Gastrocnemius medialis (tissue), 4 donors: ENCODE measurements at regions not wholly inside any gene's neighbourhood (a gene's known extent, or its start where the extent isn't known, plus 50 kb on each side); places are given as distances from the start of the nearest gene placed in this dataset.

ENCODE experiments used
- ATAC-seq, 2 donors: fragments of 150-250 bp; one replicate each; pipeline ENCODE4 v1.9.1; 2016
- DNase-seq, 2 donors: peaks; one replicate each; pipeline ENCODE4 v3.0.0-alpha.2; 2019
- H3K27ac ChIP-seq, 4 donors: fragments of 200-600 bp; sonication (generic); 1 replicate in 1 of 4; 2 replicates in 3 of 4; pipeline ENCODE4 v1.5.1; 2016 to 2018; ENCODE audit warnings: mild to moderate bottlenecking in 2 of 4, moderate library complexity in 1 of 4
- H3K27me3 ChIP-seq, 3 donors: fragments of 200-600 bp; sonication (generic) in 2 of 3; 1 replicate in 1 of 3; 2 replicates in 2 of 3; pipeline versions ENCODE4 v1.5.1 to v1.6.0; 2016 to 2019; ENCODE audit warnings: mild to moderate bottlenecking in 1 of 3, moderate library complexity in 1 of 3
- H3K36me3 ChIP-seq, 2 donors: fragments of 200-600 bp; sonication (generic) in 1 of 2; one replicate each; pipeline ENCODE4 v1.5.1; 2017 to 2018
- H3K4me1 ChIP-seq, 2 donors: fragments of 200-600 bp; sonication (generic) in 1 of 2; one replicate each; pipeline ENCODE4 v1.5.1; 2016 to 2017; ENCODE audit warnings: mild to moderate bottlenecking in 2 of 2
- H3K4me3 ChIP-seq, 4 donors: fragments of 200-600 bp; sonication (generic) in 3 of 4; 1 replicate in 1 of 4; 2 replicates in 3 of 4; pipeline ENCODE4 v1.5.1; 2016 to 2019; ENCODE audit warnings: mild to moderate bottlenecking in 2 of 4
- H3K9me3 ChIP-seq, 3 donors: fragments of 200-600 bp; sonication (generic) in 2 of 3; 1 replicate in 1 of 3; 2 replicates in 2 of 3; pipeline ENCODE4 v1.5.1; 2016 to 2019
- CTCF ChIP-seq, 5 experiments: fragments of 450-650 bp in 3 of 5; fragments of 200-600 bp in 2 of 5; sonication (generic) in 2 of 5; IDR thresholded peaks in 4 of 5; conservative IDR thresholded peaks in 1 of 5; 1 replicate in 4 of 5; 2 replicates in 1 of 5; pipeline ENCODE4 v1.5.1; 2016 to 2019; ENCODE audit warnings: antibody characterized with exemption in 5 of 5, mild to moderate bottlenecking in 3 of 5, moderate library complexity in 3 of 5
- POLR2A ChIP-seq, 2 donors: fragments of 450-650 bp; IDR thresholded peaks; one replicate each; pipeline ENCODE4 v1.6.1; 2017; ENCODE audit warnings: antibody characterized with exemption in 2 of 2, mild to moderate bottlenecking in 2 of 2, moderate library complexity in 2 of 2
- in situ Hi-C, 4 donors: fragments of 200-750 bp; cut with MboI; loops; one replicate each; pipeline versions ENCODE4 v1.15.0 to v1.8.0; 2017; ENCODE audit warnings: low sequenced_read_pairs in 4 of 4
- intact Hi-C: fragments of 100-400 bp; cut with DNase I; formaldehyde crosslinking; loops from one replicate; pipeline ENCODE4 v1.15.1; 2023; ENCODE audit warnings: low total_unique reads

GRCh38 chr15:94847325-94847724, 616.0 kb downstream of the MCTP2 start:
- H3K4me3 ChIP-seq = no peak overlapping the region
- H3K9me3 ChIP-seq = no peaks in the 10 kb centered on the region
- no peak overlapping the region for H3K27ac ChIP-seq
- no peak for TF ChIP-seq CTCF (IDR thresholded peaks at IDR 0.05 in 4 of 5, conservative IDR thresholded peaks at IDR 0.05 in 1 of 5)
- no peak for TF ChIP-seq POLR2A (IDR thresholded peaks at IDR 0.05)
- ATAC-seq (no peak), DNase-seq (no peak)
- in situ Hi-C loops (no loop called here), intact Hi-C loops (no loop called here)
- H3K36me3 ChIP-seq = no peaks in the 10 kb centered on the region
- H3K4me1 ChIP-seq = peaks cover 0 to 7% of the 10 kb centered on the region in 2 donors
- peaks cover 0 to 7% (median 0%) of the 10 kb centered on the region in 3 donors for H3K27me3 ChIP-seq

- no peak for DNase-seq
- intact Hi-C loops (no loop called here), in situ Hi-C loops (no loop called here)
- no peaks in the 10 kb centered on the region for H3K9me3 ChIP-seq
- no peak overlapping the region for H3K27ac ChIP-seq
- peaks cover 0 to 7% (median 0%) of the 10 kb centered on the region in 3 donors for H3K27me3 ChIP-seq
- H3K4me3 ChIP-seq = no peak overlapping the region
- no peaks in the 10 kb centered on the region for H3K36me3 ChIP-seq
- no peak for ATAC-seq
- no peak for TF ChIP-seq POLR2A (IDR thresholded peaks at IDR 0.05)
- no peak for TF ChIP-seq CTCF (IDR thresholded peaks at IDR 0.05 in 4 of 5, conservative IDR thresholded peaks at IDR 0.05 in 1 of 5)
- peaks cover 0 to 7% of the 10 kb centered on the region in 2 donors for H3K4me1 ChIP-seq
Measured at GRCh38 chr15:94848054-94848453, 616.7 kb downstream of the MCTP2 start.

- Histone ChIP-seq H3K27ac (no peak overlapping the region), H3K9me3 (no peaks in the 10 kb centered on the region), H3K4me1 (no peaks in the 10 kb centered on the region), H3K36me3 (no peaks in the 10 kb centered on the region), H3K4me3 (no peak overlapping the region), H3K27me3 (no peaks in the 10 kb centered on the region)
- in situ Hi-C loops (no loop called here), intact Hi-C loops (no loop called here)
- TF ChIP-seq CTCF (IDR thresholded peaks at IDR 0.05 in 4 of 5, conservative IDR thresholded peaks at IDR 0.05 in 1 of 5) (no peak), POLR2A (IDR thresholded peaks at IDR 0.05) (no peak)
- ATAC-seq (no peak), DNase-seq (no peak)
Measured at GRCh38 chr15:94855018-94855408, 623.7 kb downstream of the MCTP2 start.

- TF ChIP-seq CTCF (IDR thresholded peaks at IDR 0.05 in 4 of 5, conservative IDR thresholded peaks at IDR 0.05 in 1 of 5) = no peak
- TF ChIP-seq POLR2A (IDR thresholded peaks at IDR 0.05) = no peak
- H3K36me3 ChIP-seq = no peaks in the 10 kb centered on the region
- H3K4me1 ChIP-seq = no peaks in the 10 kb centered on the region
- H3K27me3 ChIP-seq = no peaks in the 10 kb centered on the region
- DNase-seq (no peak), ATAC-seq (no peak)
- no peaks in the 10 kb centered on the region for H3K9me3 ChIP-seq
- no peak overlapping the region for H3K27ac ChIP-seq
- H3K4me3 ChIP-seq = no peak overlapping the region
- intact Hi-C loops = no loop called here
- in situ Hi-C loops = no loop called here
Measured at GRCh38 chr15:94855409-94856266, 624.3 kb downstream of the MCTP2 start.
